Nephron progenitor cell (in vitro differentiated cells): ENCODE measurements at regions not wholly inside any gene's neighbourhood (a gene's known extent, or its start where the extent isn't known, plus 50 kb on each side); places are given as distances from the start of the nearest gene placed in this dataset.
"Not testable (repeated sequence)": the region's sequence is repeated elsewhere in the genome, so short reads cannot be mapped to it uniquely, and the experiment has no call there.

ENCODE experiments used
- DNase-seq: peaks from one replicate; pipeline ENCODE4 v3.0.0; 2021
- H3K27ac Mint-ChIP-seq: 2 replicates; pipeline ENCODE4 v1.8.0; 2021; ENCODE audit warnings: mild to moderate bottlenecking, moderate library complexity, mixed read lengths
- H3K27me3 Mint-ChIP-seq: 2 replicates; pipeline ENCODE4 v1.8.0; 2021; ENCODE audit warnings: mild to moderate bottlenecking, low read depth, mixed read lengths; ENCODE audit not compliant: poor library complexity
- H3K36me3 Mint-ChIP-seq: 2 replicates; pipeline ENCODE4 v1.8.0; 2021; ENCODE audit warnings: low read depth, mixed read lengths
- H3K4me1 Mint-ChIP-seq: 2 replicates; pipeline ENCODE4 v1.8.0; 2021; ENCODE audit warnings: mixed read lengths
- H3K4me3 Mint-ChIP-seq: 2 replicates; pipeline ENCODE4 v1.8.0; 2021; ENCODE audit warnings: mild to moderate bottlenecking, moderate library complexity, mixed read lengths
- H3K9me3 Mint-ChIP-seq: 2 replicates; pipeline ENCODE4 v1.8.0; 2021; ENCODE audit warnings: mild to moderate bottlenecking, moderate library complexity, mixed read lengths
- TF ChIP-seq, protein P1 (sequence below): fragments of 200-600 bp; sonication (generic); IDR thresholded peaks from 2 replicates; pipeline ENCODE4 v1.5.0; 2021; ENCODE audit warnings: antibody characterized with exemption

DNA sequence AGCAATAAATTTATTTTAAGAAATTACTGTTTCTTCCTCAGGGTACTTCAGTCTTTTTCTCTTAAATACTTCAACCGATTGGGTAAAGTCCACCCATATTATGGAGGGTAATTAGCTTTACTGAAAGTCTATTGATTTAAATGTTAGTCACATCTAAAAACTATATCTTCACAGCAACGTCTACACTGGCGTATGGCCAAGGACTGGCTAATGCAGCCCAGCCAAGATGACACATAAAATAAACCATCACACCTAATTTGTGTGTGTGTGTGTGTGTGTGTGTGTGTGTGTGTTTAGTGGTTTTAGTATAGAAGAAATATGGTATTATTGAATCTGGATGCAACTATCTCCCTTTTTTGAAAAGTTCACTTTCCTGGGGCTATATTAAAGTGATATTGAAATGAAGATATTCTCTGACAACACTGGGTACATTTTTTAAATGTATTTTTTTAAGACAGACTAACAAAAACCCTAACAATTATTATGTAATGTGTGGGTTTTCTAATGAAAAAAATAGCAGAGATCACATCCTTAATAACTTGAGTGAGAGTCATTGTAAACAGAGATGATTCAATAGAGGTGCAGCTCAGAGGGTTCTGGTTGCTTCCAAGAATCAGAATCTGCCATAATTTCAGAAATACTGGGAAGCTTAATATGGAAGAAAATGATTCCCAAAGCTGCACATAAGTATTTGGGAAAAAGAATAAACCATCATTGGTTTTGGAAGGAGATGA lies 584.2 kb upstream of the MBL2 start:
- no peaks in the 10 kb centered on the region for H3K27me3 Mint-ChIP-seq
- TF ChIP-seq, protein P1, sequence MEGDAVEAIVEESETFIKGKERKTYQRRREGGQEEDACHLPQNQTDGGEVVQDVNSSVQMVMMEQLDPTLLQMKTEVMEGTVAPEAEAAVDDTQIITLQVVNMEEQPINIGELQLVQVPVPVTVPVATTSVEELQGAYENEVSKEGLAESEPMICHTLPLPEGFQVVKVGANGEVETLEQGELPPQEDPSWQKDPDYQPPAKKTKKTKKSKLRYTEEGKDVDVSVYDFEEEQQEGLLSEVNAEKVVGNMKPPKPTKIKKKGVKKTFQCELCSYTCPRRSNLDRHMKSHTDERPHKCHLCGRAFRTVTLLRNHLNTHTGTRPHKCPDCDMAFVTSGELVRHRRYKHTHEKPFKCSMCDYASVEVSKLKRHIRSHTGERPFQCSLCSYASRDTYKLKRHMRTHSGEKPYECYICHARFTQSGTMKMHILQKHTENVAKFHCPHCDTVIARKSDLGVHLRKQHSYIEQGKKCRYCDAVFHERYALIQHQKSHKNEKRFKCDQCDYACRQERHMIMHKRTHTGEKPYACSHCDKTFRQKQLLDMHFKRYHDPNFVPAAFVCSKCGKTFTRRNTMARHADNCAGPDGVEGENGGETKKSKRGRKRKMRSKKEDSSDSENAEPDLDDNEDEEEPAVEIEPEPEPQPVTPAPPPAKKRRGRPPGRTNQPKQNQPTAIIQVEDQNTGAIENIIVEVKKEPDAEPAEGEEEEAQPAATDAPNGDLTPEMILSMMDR: no peak
- no peaks in the 10 kb centered on the region for H3K36me3 Mint-ChIP-seq
- H3K4me1 Mint-ChIP-seq: peaks cover under 1% of the 10 kb centered on the region
- H3K9me3 Mint-ChIP-seq: no peaks in the 10 kb centered on the region
- DNase-seq: no peak
- H3K27ac Mint-ChIP-seq: no peak overlapping the region
- no peak overlapping the region for H3K4me3 Mint-ChIP-seq

- H3K27ac Mint-ChIP-seq, H3K4me3 Mint-ChIP-seq, DNase-seq, H3K36me3 Mint-ChIP-seq, H3K4me1 Mint-ChIP-seq, H3K27me3 Mint-ChIP-seq: not testable (repeated sequence)
- peaks cover 17% of the 10 kb centered on the region for H3K9me3 Mint-ChIP-seq
Observed at GRCh38 chr10:53342531-53342930, 569.9 kb upstream of the MBL2 start.

DNA sequence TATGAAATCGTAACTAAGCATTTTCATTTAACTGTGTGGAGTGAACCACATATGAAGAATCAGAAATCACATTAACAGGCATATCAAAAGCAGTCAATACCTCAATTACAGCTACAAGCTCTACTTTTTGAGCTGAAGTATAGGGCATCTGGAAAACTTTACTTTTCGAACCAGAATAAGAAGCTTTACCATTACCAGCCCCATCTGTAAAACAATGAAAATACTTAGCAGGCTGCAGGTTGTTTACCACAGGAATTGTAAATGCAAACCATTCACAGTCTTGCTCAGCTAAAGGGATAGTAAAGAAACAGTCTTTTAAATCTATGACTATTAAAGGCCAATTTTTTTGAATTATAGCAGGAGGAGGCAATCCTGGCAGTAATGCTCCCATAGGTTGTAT lies 565.6 kb upstream of the MBL2 start:
- not testable (repeated sequence) for H3K27me3 Mint-ChIP-seq, H3K4me1 Mint-ChIP-seq, H3K4me3 Mint-ChIP-seq, DNase-seq, H3K27ac Mint-ChIP-seq, H3K36me3 Mint-ChIP-seq
- peaks cover 46% of the 10 kb centered on the region for H3K9me3 Mint-ChIP-seq

DNA sequence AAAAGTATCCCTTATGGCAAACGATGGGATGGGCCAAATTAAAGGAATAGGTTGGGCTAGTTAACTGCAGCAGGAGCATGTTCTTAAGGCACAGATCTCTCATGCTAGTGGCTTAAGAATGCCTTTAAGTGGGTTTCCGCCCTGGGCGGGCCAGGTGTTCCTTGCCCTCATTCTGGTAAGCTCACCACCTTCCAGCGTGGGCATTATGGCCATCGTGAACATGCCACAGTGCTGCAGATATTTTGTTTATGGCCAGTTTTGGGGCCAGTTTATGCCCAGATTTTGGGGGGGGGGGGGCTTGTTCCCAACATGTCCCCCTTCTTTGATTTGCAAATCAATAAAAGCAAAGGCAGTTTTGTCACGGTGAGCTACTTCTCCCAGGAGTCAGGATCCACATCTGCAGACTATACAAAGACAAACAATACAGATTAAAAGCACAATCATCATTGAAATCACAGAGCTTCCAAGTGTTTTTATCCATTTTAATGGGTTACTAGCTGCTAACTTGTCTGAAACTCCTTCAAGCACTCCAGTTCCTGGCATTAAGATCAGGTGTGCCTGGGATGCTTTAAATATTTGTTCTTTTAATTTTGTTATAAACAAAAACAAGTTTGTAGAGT lies 563.3 kb upstream of the MBL2 start:
- not testable (repeated sequence) for H3K27me3 Mint-ChIP-seq, H3K36me3 Mint-ChIP-seq, DNase-seq, H3K4me1 Mint-ChIP-seq, H3K27ac Mint-ChIP-seq, H3K4me3 Mint-ChIP-seq
- H3K9me3 Mint-ChIP-seq: peaks cover 50% of the 10 kb centered on the region

DNA sequence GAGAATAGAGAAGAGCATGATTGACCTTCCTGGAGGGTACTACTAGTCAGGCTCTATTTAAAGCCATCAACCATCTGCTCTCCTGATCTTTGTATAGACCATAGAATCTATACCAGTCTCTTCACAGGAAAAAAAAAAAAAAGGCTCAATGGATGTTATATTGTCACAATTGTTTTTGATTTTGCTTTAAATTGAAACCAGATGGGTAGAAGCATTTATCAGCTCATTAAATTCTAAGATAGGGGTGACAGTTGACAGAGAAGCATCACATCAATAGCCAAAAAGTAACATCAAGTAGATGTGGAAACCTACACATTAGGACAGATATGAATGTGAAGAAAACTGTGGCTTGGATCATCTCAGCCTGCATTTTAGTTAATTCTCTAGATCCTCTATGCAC lies 558.9 kb upstream of the MBL2 start:
- TF ChIP-seq, protein P1: no peak
- no peak for DNase-seq
- Mint-ChIP-seq H3K36me3 (no peaks in the 10 kb centered on the region), H3K4me1 (no peaks in the 10 kb centered on the region), H3K27ac (no peak overlapping the region), H3K9me3 (peaks cover 22% of the 10 kb centered on the region), H3K4me3 (no peak overlapping the region), H3K27me3 (peaks cover 4% of the 10 kb centered on the region)

DNA sequence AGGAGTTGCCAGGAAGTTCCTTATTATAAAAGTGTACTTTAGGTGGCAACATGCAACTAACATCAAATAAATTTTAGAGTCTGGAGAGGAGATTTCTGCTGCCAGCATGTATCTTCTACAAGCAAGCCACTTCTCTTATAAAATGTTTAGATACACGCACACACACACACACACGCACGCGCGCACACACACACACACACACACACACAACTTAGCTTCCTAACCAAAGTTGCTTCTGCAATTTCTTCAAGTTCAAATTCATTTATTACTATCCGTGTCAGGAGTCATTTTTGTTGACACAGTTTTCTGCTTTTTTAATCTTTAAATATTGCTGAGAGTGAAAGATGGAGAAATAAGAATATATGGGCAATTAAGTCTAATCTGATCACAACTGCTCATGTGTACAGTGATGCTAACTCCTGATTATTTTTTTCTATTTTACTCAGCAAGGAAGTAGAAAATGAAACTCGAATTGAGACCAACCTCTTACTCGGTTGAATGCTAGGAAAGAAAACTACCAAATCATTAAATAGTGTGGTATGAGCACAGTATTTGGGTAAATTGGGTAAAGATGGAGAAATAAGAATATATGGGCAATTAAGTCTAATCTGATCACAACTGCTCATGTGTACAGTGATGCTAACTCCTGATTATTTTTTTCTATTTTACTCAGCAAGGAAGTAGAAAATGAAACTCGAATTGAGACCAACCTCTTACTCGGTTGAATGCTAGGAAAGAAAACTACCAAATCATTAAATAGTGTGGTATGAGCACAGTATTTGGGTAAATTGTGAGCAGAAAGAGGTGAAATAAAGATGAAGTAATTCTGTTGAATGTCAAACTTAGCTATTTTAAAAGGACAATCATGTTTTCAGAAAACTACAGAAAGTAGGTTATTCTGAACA lies 554.1 kb upstream of the MBL2 start:
- H3K4me1 Mint-ChIP-seq, H3K36me3 Mint-ChIP-seq, DNase-seq, H3K9me3 Mint-ChIP-seq, H3K4me3 Mint-ChIP-seq, H3K27ac Mint-ChIP-seq, H3K27me3 Mint-ChIP-seq: not testable (repeated sequence)

DNA sequence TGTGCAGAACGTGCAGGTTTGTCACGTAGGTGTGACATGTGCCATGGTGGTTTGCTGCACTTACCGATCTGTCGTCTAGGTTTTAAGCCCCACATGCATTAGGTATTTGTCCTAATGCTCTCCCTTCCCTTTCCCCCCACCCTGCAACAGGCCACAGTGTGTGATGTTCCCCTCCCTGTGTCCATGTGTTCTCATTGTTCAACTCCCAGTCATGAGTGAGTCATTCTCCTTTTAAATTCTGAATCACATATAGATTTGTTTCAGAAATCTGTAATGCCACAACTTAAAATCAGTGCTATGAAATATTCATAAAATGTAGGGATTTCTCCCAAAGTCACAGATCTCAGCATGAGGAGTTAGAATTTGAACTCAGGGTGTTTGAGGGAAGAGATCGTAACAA lies 552.5 kb upstream of the MBL2 start:
- Mint-ChIP-seq H3K4me1 (peaks cover 9% of the 10 kb centered on the region), H3K4me3 (no peak overlapping the region), H3K27me3 (peaks cover 4% of the 10 kb centered on the region), H3K9me3 (no peaks in the 10 kb centered on the region), H3K36me3 (no peaks in the 10 kb centered on the region), H3K27ac (no peak overlapping the region)
- no peak for DNase-seq
- TF ChIP-seq, protein P1: no peak
